C4-2B (cell line): ENCODE measurements at regions not wholly inside any gene's neighbourhood (a gene's known extent, or its start where the extent isn't known, plus 50 kb on each side); places are given as distances from the start of the nearest gene placed in this dataset.

ENCODE experiments used
- CTCF ChIP-seq: fragments of 450-650 bp; conservative IDR thresholded peaks from 2 replicates; pipeline ENCODE4 v1.5.1; 2017; ENCODE audit warnings: mild to moderate bottlenecking
- ZFX ChIP-seq: fragments of 450-650 bp; IDR thresholded peaks from 2 replicates; pipeline ENCODE4 v1.6.1; 2017

- no peak for TF ChIP-seq CTCF
- TF ChIP-seq ZFX = no peak
Measured at GRCh38 chr13:73591861-73592260, 533.1 kb downstream of the KLF5 start.
